Kidney (tissue), 13 donors: ENCODE measurements at regions not wholly inside any gene's neighbourhood (a gene's known extent, or its start where the extent isn't known, plus 50 kb on each side); places are given as distances from the start of the nearest gene placed in this dataset.
A peak's percentile ranks its signal among the peaks of the same experiment; 100 is the strongest.

ENCODE experiments used
- DNase-seq, 5 donors: peaks; one replicate each; pipeline ENCODE4 v3.0.0-alpha.2; 2013 to 2020
- FAIRE-seq: peaks from 2 replicates; lab custom pipeline; 2012; peaks lifted over from hg19 to GRCh38; lab: Jason Lieb, UNC
- H3K27ac ChIP-seq, 2 donors: one replicate each; pipeline ENCODE4 v1.7.0; 2013; ENCODE audit warnings: low read depth in 2 of 2, low read length in 2 of 2, inconsistent platforms in 1 of 2
- H3K27me3 ChIP-seq: one replicate; pipeline ENCODE4 v1.7.1; 2013; ENCODE audit warnings: low read length, inconsistent platforms; ENCODE audit not compliant: control insufficient read depth, insufficient read depth
- H3K36me3 ChIP-seq, 3 donors: one replicate each; pipeline versions ENCODE4 v1.7.0 to v1.7.1; 2013; ENCODE audit warnings: low read length in 3 of 3, control low read depth in 1 of 3, inconsistent platforms in 1 of 3; ENCODE audit not compliant: insufficient read depth in 3 of 3, control insufficient read depth in 2 of 3
- H3K4me1 ChIP-seq, 3 donors: one replicate each; pipeline versions ENCODE4 v1.7.0 to v1.7.1; 2013; ENCODE audit warnings: low read length in 3 of 3, inconsistent platforms in 1 of 3, low read depth in 1 of 3; ENCODE audit not compliant: control insufficient read depth in 2 of 3, insufficient read depth in 2 of 3
- H3K4me3 ChIP-seq, 3 donors: one replicate each; pipeline versions ENCODE4 v1.7.0 to v1.8.1; 2013; ENCODE audit warnings: low read length in 3 of 3, control low read depth in 1 of 3, inconsistent platforms in 1 of 3
- H3K9ac ChIP-seq, 3 donors: one replicate each; pipeline versions ENCODE4 v1.7.0 to v1.7.1; 2013; ENCODE audit warnings: low read length in 3 of 3, control low read depth in 1 of 3, inconsistent platforms in 1 of 3
- H3K9me3 ChIP-seq, 3 donors: one replicate each; pipeline versions ENCODE4 v1.7.0 to v1.7.1; 2013; ENCODE audit warnings: low read length in 3 of 3, control low read depth in 1 of 3, inconsistent platforms in 1 of 3; ENCODE audit not compliant: control insufficient read depth in 2 of 3, insufficient read depth in 1 of 3
- intact Hi-C: fragments of 100-400 bp; cut with DNase I; formaldehyde crosslinking; loops from one replicate; pipeline ENCODE4 v1.11.1; 2022
- TF ChIP-seq, protein P1 (sequence below): IDR thresholded peaks from 3 replicates; pipeline ENCODE4 v1.5.1; 2012; ENCODE audit warnings: mild to moderate bottlenecking, moderate library complexity, borderline replicate concordance; ENCODE audit not compliant: insufficient read depth; ENCODE audit errors: extremely low read depth
- donor health status: control.
- donor health status: control.
- donor health status: control.
- donor health status: control.
- donor health status: control.
- donor health status: DM: yes; HTN: yes; CAD: no.
- donor health status: Normal renal cell carcinoma (clear cell type).

DNA sequence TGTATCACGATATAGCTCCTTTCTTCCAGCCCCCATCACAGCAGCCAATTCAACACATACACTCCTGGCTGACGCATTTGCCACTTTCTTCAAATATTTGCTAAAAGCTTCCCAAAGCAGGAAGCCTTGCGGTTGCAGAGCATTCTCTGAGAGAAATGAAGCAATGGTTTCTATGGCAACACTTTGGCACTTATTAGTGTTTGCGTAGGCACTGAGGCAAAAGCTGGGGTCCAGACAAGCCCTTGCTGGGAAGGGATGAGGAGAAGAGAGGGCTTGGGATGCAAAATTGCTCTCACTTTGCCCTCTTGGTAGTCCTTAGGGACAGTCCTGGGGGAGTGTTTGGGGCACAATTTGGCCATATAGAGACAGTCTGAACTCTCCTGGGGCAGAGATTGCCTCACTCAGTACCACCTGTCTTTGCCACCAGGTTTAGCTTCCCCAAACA lies 55.0 kb upstream of the PAK3 start:
- Histone ChIP-seq H3K4me3 (no peak overlapping the region), H3K36me3 (no peaks in the 10 kb centered on the region), H3K9me3 (no peaks in the 10 kb centered on the region), H3K27ac (no peak overlapping the region), H3K4me1 (no peaks in the 10 kb centered on the region), H3K9ac (no peak overlapping the region), H3K27me3 (no peaks in the 10 kb centered on the region)
- TF ChIP-seq, protein P1, sequence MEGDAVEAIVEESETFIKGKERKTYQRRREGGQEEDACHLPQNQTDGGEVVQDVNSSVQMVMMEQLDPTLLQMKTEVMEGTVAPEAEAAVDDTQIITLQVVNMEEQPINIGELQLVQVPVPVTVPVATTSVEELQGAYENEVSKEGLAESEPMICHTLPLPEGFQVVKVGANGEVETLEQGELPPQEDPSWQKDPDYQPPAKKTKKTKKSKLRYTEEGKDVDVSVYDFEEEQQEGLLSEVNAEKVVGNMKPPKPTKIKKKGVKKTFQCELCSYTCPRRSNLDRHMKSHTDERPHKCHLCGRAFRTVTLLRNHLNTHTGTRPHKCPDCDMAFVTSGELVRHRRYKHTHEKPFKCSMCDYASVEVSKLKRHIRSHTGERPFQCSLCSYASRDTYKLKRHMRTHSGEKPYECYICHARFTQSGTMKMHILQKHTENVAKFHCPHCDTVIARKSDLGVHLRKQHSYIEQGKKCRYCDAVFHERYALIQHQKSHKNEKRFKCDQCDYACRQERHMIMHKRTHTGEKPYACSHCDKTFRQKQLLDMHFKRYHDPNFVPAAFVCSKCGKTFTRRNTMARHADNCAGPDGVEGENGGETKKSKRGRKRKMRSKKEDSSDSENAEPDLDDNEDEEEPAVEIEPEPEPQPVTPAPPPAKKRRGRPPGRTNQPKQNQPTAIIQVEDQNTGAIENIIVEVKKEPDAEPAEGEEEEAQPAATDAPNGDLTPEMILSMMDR: no peak
- FAIRE-seq (no peak), DNase-seq (peak in 2 of 5 donors; percentile 1 to 2)
- intact Hi-C loops: no loop called here

DNA sequence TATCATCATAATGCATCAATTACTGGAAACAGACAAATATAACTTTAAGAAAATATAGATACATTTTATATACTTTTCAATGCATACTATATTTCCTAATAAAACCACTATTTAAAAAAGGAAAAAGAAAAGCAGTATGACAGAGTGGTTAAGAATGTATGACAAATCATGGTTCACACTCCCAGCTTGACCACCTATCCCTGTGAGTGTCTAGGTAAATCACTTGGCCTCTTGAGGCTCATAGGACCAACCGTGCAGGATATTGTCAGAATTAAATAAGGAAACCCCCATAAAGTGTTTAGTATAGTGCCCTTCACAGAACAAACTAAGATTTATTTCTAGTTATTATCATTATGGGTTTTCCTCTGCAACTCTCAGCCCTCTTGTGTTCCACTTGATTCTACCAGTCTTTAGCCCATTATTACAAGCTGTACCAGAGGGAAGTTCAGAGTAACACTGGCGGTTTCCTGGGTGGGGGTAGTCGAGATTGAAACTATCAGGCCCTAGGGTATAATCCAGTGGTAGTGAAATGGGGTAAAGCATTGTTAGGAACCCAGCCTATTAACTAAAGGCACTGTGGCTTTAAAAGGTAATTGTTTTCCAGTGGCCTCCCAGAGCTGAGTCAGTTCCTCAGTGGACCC lies 55.5 kb upstream of the PAK3 start:
- no peaks in the 10 kb centered on the region for H3K27me3 ChIP-seq
- TF ChIP-seq, protein P1: no peak
- H3K9me3 ChIP-seq: no peaks in the 10 kb centered on the region
- H3K27ac ChIP-seq: no peak overlapping the region
- H3K4me1 ChIP-seq: no peaks in the 10 kb centered on the region
- no peak overlapping the region for H3K9ac ChIP-seq
- no peak overlapping the region for H3K4me3 ChIP-seq
- FAIRE-seq (peak; percentile 11), DNase-seq (no peak)
- H3K36me3 ChIP-seq: no peaks in the 10 kb centered on the region
- intact Hi-C loops: no loop called here

DNA sequence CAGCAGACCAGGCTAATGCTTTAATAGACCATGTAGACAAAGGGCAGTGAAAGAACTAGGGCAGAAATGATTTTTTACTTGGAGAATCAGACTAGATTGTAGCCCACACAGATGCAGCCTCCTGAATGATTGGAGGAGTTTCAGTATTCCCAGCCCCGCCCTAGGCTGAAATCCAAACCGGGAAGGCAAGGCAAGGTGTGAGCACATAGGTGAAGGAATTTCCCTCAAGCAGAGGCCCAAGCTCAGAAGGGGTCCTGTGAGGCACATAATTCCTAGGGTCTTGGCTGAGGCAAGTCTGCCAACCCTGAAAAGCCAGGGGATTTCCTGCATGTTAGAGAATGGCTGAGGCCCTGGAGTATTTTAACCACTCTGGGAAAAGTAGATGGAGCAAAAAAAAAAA lies 56.4 kb upstream of the PAK3 start:
- TF ChIP-seq, protein P1: no peak
- no peaks in the 10 kb centered on the region for H3K27me3 ChIP-seq
- no peak overlapping the region for H3K4me3 ChIP-seq
- FAIRE-seq: no peak
- no peaks in the 10 kb centered on the region for H3K4me1 ChIP-seq
- no peak overlapping the region for H3K9ac ChIP-seq
- H3K36me3 ChIP-seq: no peaks in the 10 kb centered on the region
- DNase-seq: no peak
- intact Hi-C loops: no loop called here
- no peaks in the 10 kb centered on the region for H3K9me3 ChIP-seq
- H3K27ac ChIP-seq: no peak overlapping the region

DNA sequence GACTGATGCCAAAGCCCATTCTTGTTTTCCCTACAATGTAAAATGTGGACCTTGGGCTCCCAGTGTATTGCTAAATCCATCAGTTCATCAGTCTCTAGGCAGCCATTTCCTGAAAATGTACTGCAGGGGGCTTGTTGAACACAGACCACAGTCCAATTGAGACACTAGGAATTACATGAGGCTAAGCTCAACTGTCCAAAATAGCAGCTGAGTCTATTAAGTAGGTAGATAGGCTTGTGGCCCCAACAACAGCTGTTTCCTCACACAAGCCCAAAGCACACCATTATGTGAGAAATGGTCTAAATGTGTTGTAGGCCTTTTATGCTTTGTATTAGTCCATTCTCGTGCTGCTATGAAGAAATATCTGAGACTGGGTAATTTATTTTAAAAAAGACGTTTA lies 60.0 kb upstream of the PAK3 start:
- intact Hi-C loops: no loop called here
- Histone ChIP-seq H3K36me3 (no peaks in the 10 kb centered on the region), H3K9ac (no peak overlapping the region), H3K9me3 (no peaks in the 10 kb centered on the region), H3K4me3 (no peak overlapping the region), H3K27ac (no peak overlapping the region), H3K4me1 (no peaks in the 10 kb centered on the region), H3K27me3 (no peaks in the 10 kb centered on the region)
- no peak for FAIRE-seq
- TF ChIP-seq, protein P1: no peak
- no peak for DNase-seq
